Skin of body (tissue), 1 donor: ENCODE measurements at regions not wholly inside any gene's neighbourhood (a gene's known extent, or its start where the extent isn't known, plus 50 kb on each side); places are given as distances from the start of the nearest gene placed in this dataset.

ENCODE experiments used
- DNase-seq: peaks from one replicate; lab custom pipeline; 2025; lab: John Stamatoyannopoulos, UW

DNA sequence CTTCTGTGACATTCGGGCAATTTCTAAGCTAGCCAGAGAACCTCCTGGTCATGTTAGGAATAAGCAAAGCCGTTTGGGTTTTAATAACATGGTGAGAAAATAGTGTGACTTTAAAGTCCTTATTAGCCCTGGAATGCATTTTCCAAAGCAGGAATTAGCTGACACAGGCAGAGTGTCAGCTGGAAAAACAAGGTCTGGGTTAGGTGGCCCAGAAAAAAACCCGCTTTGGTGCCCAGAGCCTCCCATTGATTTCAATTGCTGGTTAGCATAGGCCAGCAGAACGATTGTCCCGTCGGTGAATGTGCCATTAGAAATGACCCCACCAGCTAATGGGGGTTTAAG lies 62.1 kb upstream of the CPEB4 start:
- DNase-seq, result no peak

GRCh38 chr5:173826428-173827350 lies 61.5 kb upstream of the CPEB4 start:
- no peak for DNase-seq

GRCh38 chr5:173828952-173829351 lies 59.2 kb upstream of the CPEB4 start:
- DNase-seq, result no peak

GRCh38 chr5:173829826-173830225 lies 58.3 kb upstream of the CPEB4 start:
- no peak for DNase-seq

DNA sequence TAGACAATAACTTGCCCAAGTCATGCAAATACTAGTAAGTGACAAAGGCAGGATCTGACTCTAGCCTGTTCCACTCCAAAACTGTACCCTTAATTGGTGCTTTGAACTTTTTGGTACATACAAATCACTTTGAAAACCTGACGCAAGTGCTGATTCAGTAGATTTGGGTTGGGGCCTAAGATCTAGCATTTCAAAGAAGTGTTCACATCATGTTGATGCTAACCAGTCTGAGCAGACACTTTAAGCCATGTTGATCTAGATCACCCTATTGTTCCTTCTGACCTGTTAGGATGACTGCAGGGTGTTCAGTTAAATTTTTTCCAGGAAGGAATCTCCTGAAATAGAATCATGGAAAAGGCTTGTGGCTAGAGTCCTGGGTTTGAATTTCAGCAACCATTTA lies 57.7 kb upstream of the CPEB4 start:
- DNase-seq, result no peak

- no peak for DNase-seq
Observed at GRCh38 chr5:173831196-173831914, 56.8 kb upstream of the CPEB4 start.

- DNase-seq, result no peak
Observed at GRCh38 chr5:173832386-173832785, 55.8 kb upstream of the CPEB4 start.

DNA sequence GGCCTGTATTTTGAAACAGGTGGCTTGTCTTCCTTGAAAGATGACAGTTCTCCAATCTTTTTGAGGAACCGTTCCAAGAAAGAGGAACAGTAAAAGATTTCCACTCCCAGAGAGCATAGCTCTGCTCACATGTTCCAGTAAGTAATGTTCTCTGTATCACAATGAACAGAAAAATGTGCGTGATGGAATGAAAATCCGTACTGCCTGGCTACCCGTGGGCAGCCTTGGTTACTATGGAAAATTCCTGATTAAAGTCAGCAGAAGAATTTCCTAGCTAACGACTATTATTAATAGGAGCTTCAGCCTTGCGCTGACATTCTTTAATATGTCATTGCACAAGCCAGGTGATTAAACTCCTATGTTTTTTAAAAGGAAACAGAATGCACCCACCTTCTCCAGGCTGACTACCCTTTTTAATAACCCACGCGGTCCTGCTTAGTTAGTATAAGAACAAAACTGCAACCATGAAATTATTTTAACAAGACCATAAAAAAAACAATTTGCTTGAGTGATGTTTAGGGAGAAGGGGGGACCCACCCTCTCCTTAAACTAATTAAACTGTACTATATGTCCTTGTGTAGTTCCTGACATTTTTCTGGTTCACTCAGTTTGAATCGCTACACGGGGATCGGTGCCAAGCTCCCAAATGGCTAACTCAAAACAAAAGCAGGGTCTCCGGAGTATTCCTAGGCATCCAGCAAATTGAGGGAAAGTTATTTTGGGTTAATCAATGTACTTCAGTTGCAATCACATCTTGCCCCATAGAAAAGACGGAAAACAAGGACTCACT lies 54.8 kb upstream of the CPEB4 start:
- no peak for DNase-seq

DNA sequence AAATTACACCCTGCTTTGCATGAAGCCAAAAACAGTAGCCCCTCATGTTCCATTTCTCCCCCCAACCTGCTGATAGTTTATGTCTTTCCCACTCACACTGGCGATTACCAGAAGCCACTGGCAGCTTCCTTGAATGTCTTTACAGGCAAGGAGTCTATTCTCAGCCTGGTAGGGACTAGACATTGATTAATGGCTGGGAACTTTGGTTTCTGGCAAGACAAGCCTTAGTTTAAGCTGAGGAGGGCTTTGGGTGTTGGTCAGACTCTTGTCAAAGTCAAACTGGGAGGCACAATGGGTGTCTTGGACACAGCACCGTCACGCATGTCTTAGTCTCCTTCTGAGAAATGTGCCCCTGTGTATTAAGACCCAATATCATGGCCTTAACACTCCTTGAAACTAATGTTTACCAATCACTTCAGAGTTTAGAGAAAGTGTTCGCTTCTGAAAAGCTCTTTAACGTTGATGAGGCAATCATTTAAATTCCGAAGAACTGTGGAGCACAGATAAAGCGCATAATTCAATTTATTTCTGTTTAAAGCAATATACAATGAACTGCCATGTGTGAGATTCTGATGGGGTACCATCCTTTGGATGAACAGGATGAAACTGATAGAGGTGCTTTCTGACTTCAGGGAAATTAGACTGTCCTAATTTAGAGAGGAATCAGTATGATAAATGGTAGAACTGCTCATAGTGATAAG lies 53.9 kb upstream of the CPEB4 start:
- no peak for DNase-seq

GRCh38 chr5:173835131-173835530 lies 53.0 kb upstream of the CPEB4 start:
- no peak for DNase-seq

DNA sequence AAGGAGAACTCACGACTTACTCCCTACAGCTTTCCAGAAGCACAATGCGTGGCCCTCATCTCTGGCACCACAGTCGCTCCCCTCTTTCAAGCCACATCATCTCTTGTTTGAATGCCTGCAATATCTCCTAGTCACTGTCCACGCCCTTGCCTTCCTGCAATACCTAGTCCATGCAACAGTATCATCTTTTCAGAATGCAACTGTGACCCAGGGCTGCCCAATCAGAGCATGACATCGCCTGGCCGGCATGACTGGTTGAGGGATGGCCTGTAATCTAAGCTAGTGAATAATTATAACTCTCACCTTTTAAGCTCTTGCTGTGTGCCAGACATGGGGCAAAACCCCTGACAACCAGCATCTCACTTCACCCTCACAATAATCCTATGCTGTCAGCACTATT lies 52.5 kb upstream of the CPEB4 start:
- no peak for DNase-seq

GRCh38 chr5:173837654-173838053 lies 50.5 kb upstream of the CPEB4 start:
- no peak for DNase-seq
